GM12878 (cell line): ENCODE measurements at regions not wholly inside any gene's neighbourhood (a gene's known extent, or its start where the extent isn't known, plus 50 kb on each side); places are given as distances from the start of the nearest gene placed in this dataset.

Experiments
- ATAC-seq: fragments of 200-7000 bp; cut with Tn5 transposase; 3 replicates; pipeline ENCODE4 v1.9.1; 2020; ENCODE audit warnings: mild to moderate bottlenecking, moderate library complexity
- BruUV-seq: library from RNA; stranded (reverse); fragments of 400-500 nt; replicated peaks from 2 replicates; lab custom pipeline; 2021; lab: Mats Ljungman, UMichigan
- CTCF ChIA-PET: fragments of 300-600 bp; sonication (Branson Sonifier 250); formaldehyde crosslinking; extraction: SDS; loops from one replicate; lab custom pipeline; 2021; ENCODE audit warnings: inconsistent platforms; lab: Yijun Ruan, JAX
- POLR2A ChIA-PET: fragments of 350-600 bp; formaldehyde crosslinking; extraction: SDS; loops from one replicate; lab custom pipeline; 2021; ENCODE audit warnings: inconsistent platforms; lab: Charles Lee
- RAD21 ChIA-PET: fragments of 300-600 bp; sonication (Branson Sonifier 250); formaldehyde crosslinking; loops from one replicate; lab custom pipeline; 2023; ENCODE audit warnings: antibody characterized with exemption; ENCODE audit not compliant: unreplicated experiment; lab: Charles Lee
- SMC1A ChIA-PET: fragments of 300-600 bp; sonication (Branson Sonifier 250); formaldehyde crosslinking; loops from one replicate; lab custom pipeline; 2023; ENCODE audit not compliant: unreplicated experiment, uncharacterized antibody; lab: Charles Lee
- DNase-seq: peaks from one replicate; pipeline ENCODE4 v3.0.0-alpha.2; 2011; ENCODE audit warnings: low read depth, low spot score
- FAIRE-seq: peaks from 3 replicates; lab custom pipeline; 2011; peaks lifted over from hg19 to GRCh38; lab: Jason Lieb, UNC
- H2AFZ ChIP-seq: 2 replicates; pipeline ENCODE4 v1.6.0; 2011; ENCODE audit warnings: low read depth, low read length, control low read depth; ENCODE audit not compliant: control insufficient read depth
- H3K27ac ChIP-seq: 2 replicates; pipeline ENCODE4 v1.5.1; 2011; ENCODE audit warnings: control low read depth; ENCODE audit not compliant: control insufficient read depth, insufficient read depth
- H3K27me3 ChIP-seq, 2 experiments: replicated peaks in 1 of 2; 2 replicates each; pipeline versions ENCODE4 v1.6.0 to v1.6.1; 2011; ENCODE audit warnings: low read length in 1 of 2; ENCODE audit not compliant: control insufficient read depth in 2 of 2, insufficient read depth in 2 of 2
- H3K36me3 ChIP-seq, 2 experiments: 2 replicates each; pipeline ENCODE4 v1.5.1; 2011; ENCODE audit warnings: low read length in 1 of 2; ENCODE audit not compliant: control insufficient read depth in 2 of 2, insufficient read depth in 2 of 2
- H3K4me1 ChIP-seq: 2 replicates; pipeline ENCODE4 v1.6.1; 2011; ENCODE audit warnings: mild to moderate bottlenecking, low read length, moderate library complexity, mixed read lengths; ENCODE audit not compliant: control insufficient read depth, insufficient read depth
- H3K4me2 ChIP-seq: 2 replicates; pipeline ENCODE4 v1.6.0; 2011; ENCODE audit warnings: control low read depth; ENCODE audit not compliant: control insufficient read depth, insufficient read depth
- H3K4me3 ChIP-seq: fragments of 200-600 bp; sonication (generic); 2 replicates; pipeline ENCODE4 v1.5.1; 2016
- H3K79me2 ChIP-seq: 2 replicates; pipeline ENCODE4 v1.6.0; 2011; ENCODE audit warnings: low read length; ENCODE audit not compliant: control insufficient read depth, insufficient read depth
- H3K9ac ChIP-seq: 2 replicates; pipeline ENCODE4 v1.8.0; 2011; ENCODE audit warnings: low read length, control low read depth, mixed read lengths; ENCODE audit not compliant: control insufficient read depth, insufficient read depth
- H3K9me3 ChIP-seq: replicated peaks from 3 replicates; pipeline ENCODE4 v1.5.1; 2011; ENCODE audit warnings: mild to moderate bottlenecking, low read length; ENCODE audit not compliant: control insufficient read depth, insufficient read depth
- H4K20me1 ChIP-seq: 2 replicates; pipeline ENCODE4 v1.6.0; 2011; ENCODE audit not compliant: control insufficient read depth, insufficient read depth
- HDGF ChIP-seq: fragments of 450-650 bp; IDR thresholded peaks from 2 replicates; pipeline ENCODE4 v1.6.1; 2016; ENCODE audit warnings: antibody characterized with exemption
- PKNOX1 ChIP-seq: fragments of 450-650 bp; IDR thresholded peaks from 2 replicates; pipeline ENCODE4 v1.6.1; 2016; ENCODE audit warnings: mild to moderate bottlenecking
- SMAD1 ChIP-seq: fragments of 450-650 bp; IDR thresholded peaks from 2 replicates; pipeline ENCODE4 v1.6.1; 2018; ENCODE audit warnings: mild to moderate bottlenecking, low read depth; ENCODE audit not compliant: partially characterized antibody
- ZNF687 ChIP-seq: fragments of 450-650 bp; IDR thresholded peaks from 2 replicates; pipeline ENCODE4 v1.6.1; 2017; ENCODE audit warnings: mild to moderate bottlenecking, moderate library complexity
- WGBS: methylation state at CpG from one replicate; pipeline ENCODE4 v1.1.6; 2016; ENCODE audit warnings: low lambda C conversion rate; ENCODE audit not compliant: insufficient replicate concordance, insufficient coverage; ENCODE audit errors: missing lambda C conversion rate; 5-methylcytosine and 5-hydroxymethylcytosine counted together
- in situ Hi-C: fragments of 300-500 bp; cut with MboI; formaldehyde crosslinking; loops from 9 replicates; pipeline ENCODE4 v1.14.3; 2018; ENCODE audit warnings: mixed read lengths
- intact Hi-C: fragments of 100-400 bp; cut with micrococcal nuclease; formaldehyde crosslinking; loops from one replicate; pipeline ENCODE4 v1.14.2; 2022; ENCODE audit not compliant: unreplicated experiment

GRCh38 chr6:139529420-139529819, 155.0 kb upstream of the CITED2 start:
- intact Hi-C loops (no loop called here), in situ Hi-C loops (no loop called here)
- ChIA-PET SMC1A (interaction anchor here (1.3 kb wide), 1 partner anchor 9 kb away, joined by 3 read pairs; no protein-coding TSS in a partner anchor), CTCF (no interaction called here), RAD21 (no interaction called here), POLR2A (interaction anchor here (0.5 kb wide), 1 partner anchor 124 kb away, joined by 5 read pairs; no protein-coding TSS in a partner anchor)
- FAIRE-seq (no peak), DNase-seq (no peak), ATAC-seq (no peak)
- H4K20me1 ChIP-seq: no peaks in the 10 kb centered on the region
- TF ChIP-seq HDGF (no peak), SMAD1 (no peak), ZNF687 (no peak), PKNOX1 (peak; percentile 46; the same call in 1 of the 2 replicates)
- no TSS peak for BruUV-seq
- no peaks in the 10 kb centered on the region for H3K36me3 ChIP-seq
- 93% methylated on average over 1 of the region's 1 CpG for whole genome bisulfite sequencing
- no peak overlapping the region for H3K27ac ChIP-seq
- no peak overlapping the region for H3K9ac ChIP-seq
- H3K4me1 ChIP-seq: peaks cover 5% of the 10 kb centered on the region; the same call in 1 of the 2 replicates
- H3K4me2 ChIP-seq: no peak overlapping the region
- no peaks in the 10 kb centered on the region for H3K27me3 ChIP-seq
- H3K9me3 ChIP-seq: no peaks in the 10 kb centered on the region; the same call in 2 of the 3 replicates
- H2AFZ ChIP-seq: no peak overlapping the region
- no peak overlapping the region for H3K4me3 ChIP-seq
- no peaks in the 10 kb centered on the region for H3K79me2 ChIP-seq
